ENCODE measurements at regions not wholly inside any gene's neighbourhood (a gene's known extent, or its start where the extent isn't known, plus 50 kb on each side); places are given as distances from the start of the nearest gene placed in this dataset.
"Not testable (repeated sequence)": the region's sequence is repeated elsewhere in the genome, so short reads cannot be mapped to it uniquely, and the experiment has no call there.

- peaks cover 7% of the 10 kb centered on the region for H3K4me1 Mint-ChIP-seq
- H3K9me3 Mint-ChIP-seq: no peaks in the 10 kb centered on the region
- no peak overlapping the region for H3K27ac Mint-ChIP-seq
- peaks cover 9% of the 10 kb centered on the region for H3K27me3 Mint-ChIP-seq
- H3K36me3 Mint-ChIP-seq: no peaks in the 10 kb centered on the region
- ATAC-seq: no peak
- H3K4me3 Mint-ChIP-seq: no peak overlapping the region
Measured at GRCh38 chr5:54404568-54404967, 50.9 kb upstream of the HSPB3 start.

DNA sequence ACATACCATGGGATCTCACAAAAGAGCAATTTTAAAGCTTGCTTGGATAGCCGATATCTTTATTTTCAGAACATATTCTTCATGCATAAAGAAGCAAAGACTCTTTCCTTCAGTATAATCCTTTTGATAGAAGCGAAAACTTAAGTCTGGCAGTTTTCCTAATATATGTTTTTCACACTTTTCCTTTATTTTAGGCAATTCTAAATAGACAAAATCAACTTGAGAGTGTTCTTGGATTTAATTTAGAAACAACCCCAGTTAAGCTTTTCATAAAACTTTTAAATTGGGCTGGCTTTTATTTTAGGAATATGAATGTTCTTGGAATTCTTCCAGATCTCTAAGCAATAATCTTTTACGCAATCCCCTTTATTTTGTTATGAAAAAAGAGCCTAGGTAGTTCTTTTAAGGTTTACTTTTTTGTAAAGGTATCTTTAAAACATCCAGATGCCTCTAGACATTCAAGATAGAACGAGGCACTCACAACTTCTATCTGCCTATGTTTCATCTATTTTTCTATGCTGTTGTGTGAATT, 51.5 kb upstream of the HSPB3 start:
- peaks cover 7% of the 10 kb centered on the region for H3K4me1 Mint-ChIP-seq
- H3K27ac Mint-ChIP-seq: no peak overlapping the region
- no peaks in the 10 kb centered on the region for H3K36me3 Mint-ChIP-seq
- ATAC-seq: no peak
- H3K27me3 Mint-ChIP-seq: peaks cover 13% of the 10 kb centered on the region
- no peak overlapping the region for H3K4me3 Mint-ChIP-seq
- H3K9me3 Mint-ChIP-seq: no peaks in the 10 kb centered on the region

DNA sequence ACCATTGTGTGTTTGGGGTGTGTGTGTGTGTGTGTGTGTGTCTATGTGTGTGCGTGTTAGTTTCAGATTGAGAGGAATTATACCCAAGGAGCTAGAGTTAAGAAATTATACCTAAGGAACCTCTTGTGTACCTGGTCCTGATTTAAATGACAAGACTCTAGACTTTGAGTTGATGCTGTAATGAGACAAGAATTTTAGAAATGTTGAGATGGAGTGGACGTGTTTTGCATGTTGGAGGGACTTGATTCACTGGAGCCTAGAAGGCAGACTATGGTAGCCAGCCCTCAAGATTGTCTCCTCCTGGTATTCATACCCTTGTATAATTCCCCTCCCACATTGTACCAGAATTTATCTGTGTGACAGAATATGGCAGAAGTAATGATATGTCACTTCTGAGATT, 52.4 kb upstream of the HSPB3 start:
- Mint-ChIP-seq H3K27me3 (peaks cover 17% of the 10 kb centered on the region), H3K9me3 (no peaks in the 10 kb centered on the region), H3K36me3 (no peaks in the 10 kb centered on the region), H3K4me1 (peaks cover 7% of the 10 kb centered on the region), H3K27ac (no peak overlapping the region), H3K4me3 (no peak overlapping the region)
- ATAC-seq: no peak

- Mint-ChIP-seq H3K27me3 (peaks cover 17% of the 10 kb centered on the region), H3K4me3 (no peak overlapping the region), H3K9me3 (no peaks in the 10 kb centered on the region), H3K36me3 (no peaks in the 10 kb centered on the region), H3K27ac (no peak overlapping the region), H3K4me1 (peaks cover 7% of the 10 kb centered on the region)
- ATAC-seq: peak; percentile 77
Measured at GRCh38 chr5:54401515-54401914, 54.0 kb upstream of the HSPB3 start.

- Mint-ChIP-seq H3K27me3 (peaks cover 8% of the 10 kb centered on the region), H3K4me3 (no peak overlapping the region), H3K36me3 (no peaks in the 10 kb centered on the region), H3K4me1 (no peaks in the 10 kb centered on the region), H3K27ac (no peak overlapping the region), H3K9me3 (no peaks in the 10 kb centered on the region)
- no peak for ATAC-seq
Measured at GRCh38 chr5:54398191-54398590, 57.3 kb upstream of the HSPB3 start.

GRCh38 chr5:54397420-54397819, 58.1 kb upstream of the HSPB3 start:
- Mint-ChIP-seq H3K27me3 (peaks cover 8% of the 10 kb centered on the region), H3K4me1 (no peaks in the 10 kb centered on the region), H3K9me3 (no peaks in the 10 kb centered on the region), H3K4me3 (no peak overlapping the region), H3K27ac (no peak overlapping the region), H3K36me3 (no peaks in the 10 kb centered on the region)
- ATAC-seq: no peak

DNA sequence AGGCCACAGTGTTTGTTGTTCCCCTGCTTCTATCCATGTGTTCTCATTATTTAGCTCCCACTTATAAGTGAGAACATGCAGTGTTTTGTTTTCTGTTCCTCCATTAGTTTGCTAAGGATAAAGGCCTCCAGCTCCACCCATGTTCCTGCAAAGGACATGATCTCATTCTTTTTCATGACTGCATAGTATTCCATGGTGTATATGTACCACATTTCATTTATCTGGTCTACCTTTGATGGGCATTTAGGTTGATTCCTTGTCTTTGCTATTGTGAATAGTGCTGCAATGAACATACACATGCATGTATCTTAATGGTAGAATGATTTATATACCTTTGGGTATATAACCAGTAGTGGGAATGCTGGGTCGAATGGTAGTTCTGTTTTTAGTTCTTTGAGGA, 62.5 kb upstream of the HSPB3 start:
- H3K27ac Mint-ChIP-seq, H3K4me3 Mint-ChIP-seq, H3K9me3 Mint-ChIP-seq, H3K4me1 Mint-ChIP-seq, ATAC-seq, H3K27me3 Mint-ChIP-seq, H3K36me3 Mint-ChIP-seq: not testable (repeated sequence)

GRCh38 chr5:54390539-54391031, 64.9 kb upstream of the HSPB3 start:
- Mint-ChIP-seq H3K4me3 (no peak overlapping the region), H3K27me3 (peaks cover 15% of the 10 kb centered on the region), H3K4me1 (no peaks in the 10 kb centered on the region), H3K9me3 (no peaks in the 10 kb centered on the region), H3K27ac (no peak overlapping the region), H3K36me3 (no peaks in the 10 kb centered on the region)
- ATAC-seq: no peak

DNA sequence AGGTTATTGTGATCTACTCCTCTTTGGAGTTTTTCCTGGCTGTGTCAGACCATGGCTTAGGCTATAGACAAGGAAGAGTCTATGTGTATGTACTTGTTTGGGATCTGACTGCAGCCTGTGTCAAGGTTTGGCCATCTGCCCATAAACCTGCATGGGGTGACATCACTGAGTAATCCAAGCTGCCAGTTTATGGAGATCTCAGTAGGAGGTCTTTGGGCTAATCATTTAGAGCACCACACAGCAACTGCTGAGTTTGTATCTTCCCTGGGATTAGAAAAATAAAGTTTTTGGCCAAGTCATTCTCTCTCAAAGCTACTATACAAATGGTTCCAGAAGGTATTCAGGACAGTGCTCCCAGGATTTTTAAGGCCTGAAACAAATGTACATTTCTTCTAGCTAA, 65.5 kb upstream of the HSPB3 start:
- no peak for ATAC-seq
- Mint-ChIP-seq H3K27ac (no peak overlapping the region), H3K9me3 (no peaks in the 10 kb centered on the region), H3K36me3 (no peaks in the 10 kb centered on the region), H3K4me3 (no peak overlapping the region), H3K27me3 (peaks cover 15% of the 10 kb centered on the region), H3K4me1 (no peaks in the 10 kb centered on the region)

- not testable (repeated sequence) for H3K27ac Mint-ChIP-seq, H3K4me1 Mint-ChIP-seq, ATAC-seq, H3K9me3 Mint-ChIP-seq, H3K4me3 Mint-ChIP-seq, H3K36me3 Mint-ChIP-seq
- peaks cover 15% of the 10 kb centered on the region for H3K27me3 Mint-ChIP-seq
Measured at GRCh38 chr5:54389399-54389798, 66.1 kb upstream of the HSPB3 start.

DNA sequence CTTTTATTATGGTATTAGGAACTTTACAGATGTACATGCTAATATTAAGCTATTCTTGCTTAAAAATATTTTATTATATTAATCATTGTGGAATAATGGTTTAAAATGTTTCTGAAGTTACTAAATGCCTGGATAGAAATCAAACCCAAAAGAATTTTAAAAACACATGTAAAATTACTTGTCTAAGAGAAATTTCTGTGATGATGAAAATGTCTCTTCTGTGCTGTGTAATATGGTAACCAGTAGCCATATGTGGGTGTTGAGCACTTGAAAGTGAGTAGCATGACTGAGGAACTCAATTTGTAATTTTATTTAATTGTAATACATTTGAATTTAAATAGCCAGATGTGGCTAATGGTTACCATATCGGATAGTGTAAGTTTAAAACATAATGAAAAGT, 66.7 kb upstream of the HSPB3 start:
- Mint-ChIP-seq H3K36me3 (no peaks in the 10 kb centered on the region), H3K4me3 (no peak overlapping the region), H3K9me3 (no peaks in the 10 kb centered on the region), H3K27me3 (peaks cover 15% of the 10 kb centered on the region), H3K27ac (no peak overlapping the region), H3K4me1 (no peaks in the 10 kb centered on the region)
- ATAC-seq: no peak

GRCh38 chr5:54388409-54388808, 67.1 kb upstream of the HSPB3 start:
- Mint-ChIP-seq H3K4me1 (no peaks in the 10 kb centered on the region), H3K9me3 (no peaks in the 10 kb centered on the region), H3K27me3 (peaks cover 15% of the 10 kb centered on the region), H3K36me3 (no peaks in the 10 kb centered on the region), H3K27ac (no peak overlapping the region), H3K4me3 (no peak overlapping the region)
- ATAC-seq: no peak

DNA sequence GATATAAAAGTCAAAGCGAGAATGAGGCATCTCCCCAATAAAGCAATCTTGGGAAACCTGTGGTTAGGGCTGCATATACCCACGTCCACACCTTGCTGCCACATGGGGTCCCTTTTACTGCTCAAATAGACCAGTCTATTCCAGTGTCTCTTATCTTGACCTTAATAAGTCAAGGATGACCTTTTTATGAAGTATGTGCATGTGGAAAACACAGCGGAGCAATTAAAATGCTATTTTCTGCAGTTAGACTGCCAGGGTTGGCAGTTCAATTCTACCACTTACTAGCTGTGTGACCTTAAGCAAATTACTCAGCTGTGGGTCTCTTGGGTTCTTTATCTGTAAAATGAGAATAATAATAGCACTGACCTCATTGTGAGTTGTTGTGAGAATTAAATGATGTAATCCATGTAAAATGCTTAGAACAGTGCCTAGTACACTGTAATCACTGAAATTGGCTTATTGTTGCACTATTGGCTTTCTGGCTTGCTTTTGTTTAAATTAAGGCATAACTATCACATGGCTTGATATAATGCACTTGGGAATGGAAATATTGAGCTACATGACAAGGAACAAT, 67.8 kb upstream of the HSPB3 start:
- no peaks in the 10 kb centered on the region for H3K9me3 Mint-ChIP-seq
- H3K36me3 Mint-ChIP-seq: no peaks in the 10 kb centered on the region
- no peak overlapping the region for H3K4me3 Mint-ChIP-seq
- H3K27ac Mint-ChIP-seq: no peak overlapping the region
- no peaks in the 10 kb centered on the region for H3K4me1 Mint-ChIP-seq
- ATAC-seq: no peak
- peaks cover 15% of the 10 kb centered on the region for H3K27me3 Mint-ChIP-seq

DNA sequence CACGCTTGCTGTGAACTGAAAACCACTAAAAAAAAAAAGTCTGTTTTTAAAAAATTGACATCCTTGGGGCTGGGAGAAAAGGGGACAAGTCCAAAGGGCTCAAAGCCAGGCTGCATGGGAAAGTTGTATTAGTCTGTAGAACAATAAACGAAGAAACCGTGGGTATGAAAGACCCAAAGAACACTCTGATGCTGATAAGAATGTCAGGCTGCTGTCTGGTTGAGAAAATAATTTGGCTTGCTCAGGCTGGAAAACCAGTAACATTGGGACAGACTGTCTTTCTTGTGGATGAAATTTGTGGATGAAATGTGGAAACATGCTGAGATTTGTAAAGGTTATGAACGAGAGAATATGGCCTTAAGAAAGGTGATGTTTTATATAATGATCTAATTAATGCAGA, 68.5 kb upstream of the HSPB3 start:
- Mint-ChIP-seq H3K4me3 (no peak overlapping the region), H3K27ac (no peak overlapping the region), H3K36me3 (no peaks in the 10 kb centered on the region), H3K9me3 (no peaks in the 10 kb centered on the region), H3K27me3 (peaks cover 15% of the 10 kb centered on the region), H3K4me1 (no peaks in the 10 kb centered on the region)
- no peak for ATAC-seq

DNA sequence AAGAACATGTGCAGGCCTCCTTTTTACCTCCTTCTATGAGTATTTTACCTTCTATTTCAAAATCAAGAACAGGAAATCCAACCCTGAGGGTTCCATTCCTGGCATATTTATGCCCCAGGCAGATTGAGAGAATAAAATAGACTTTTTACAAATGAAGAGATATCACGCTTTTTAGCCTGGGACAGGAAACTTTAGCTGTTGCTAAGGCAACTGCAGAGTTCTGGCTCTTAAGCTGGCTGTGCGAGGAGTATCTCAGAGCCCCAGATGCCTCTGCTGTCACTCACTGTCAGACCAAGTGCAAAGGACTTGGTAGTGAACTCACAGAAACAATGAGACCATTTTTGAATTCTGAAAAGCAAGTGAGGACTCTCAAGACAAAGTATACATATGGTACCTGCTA, 69.5 kb upstream of the HSPB3 start:
- Mint-ChIP-seq H3K4me3 (no peak overlapping the region), H3K27me3 (peaks cover 15% of the 10 kb centered on the region), H3K27ac (no peak overlapping the region), H3K4me1 (no peaks in the 10 kb centered on the region), H3K9me3 (no peaks in the 10 kb centered on the region), H3K36me3 (no peaks in the 10 kb centered on the region)
- no peak for ATAC-seq

DNA sequence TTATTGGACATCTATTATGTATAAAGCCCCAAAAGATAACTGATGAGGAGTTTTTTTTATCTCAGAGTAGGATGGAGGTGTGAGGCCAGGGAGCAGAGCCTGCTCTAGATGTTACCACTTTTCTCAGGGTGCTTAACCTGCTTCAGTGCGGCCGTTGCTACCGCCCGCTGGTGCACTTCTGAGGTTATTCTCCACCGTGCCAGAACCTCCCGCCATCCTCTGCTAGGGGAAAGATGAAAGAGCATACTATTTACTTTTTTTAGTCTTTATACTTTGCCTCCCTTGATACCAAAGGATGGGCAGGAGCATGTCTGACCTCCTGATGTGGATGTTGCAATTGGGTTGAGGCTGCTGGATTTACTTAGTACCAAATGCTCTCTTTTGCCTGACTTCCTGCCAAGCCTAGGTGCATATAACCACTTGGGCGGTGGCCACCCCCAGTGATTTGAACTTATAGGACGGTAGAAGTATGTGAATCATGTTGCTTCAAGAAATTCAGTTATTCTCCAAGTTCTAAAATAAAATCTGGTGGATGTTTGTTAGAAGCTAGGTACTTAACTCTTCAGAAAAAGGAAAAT, 71.1 kb upstream of the HSPB3 start:
- H3K4me3 Mint-ChIP-seq: no peak overlapping the region
- no peaks in the 10 kb centered on the region for H3K9me3 Mint-ChIP-seq
- H3K27ac Mint-ChIP-seq: no peak overlapping the region
- H3K4me1 Mint-ChIP-seq: no peaks in the 10 kb centered on the region
- H3K27me3 Mint-ChIP-seq: peaks cover 16% of the 10 kb centered on the region
- no peaks in the 10 kb centered on the region for H3K36me3 Mint-ChIP-seq
- ATAC-seq: no peak

Data from stimulated activated memory B cell treated with anti-CD40 and anti-IgM and Interleukin-4, amounts not matched to agents 10 μg/mL and 1 μg/mL and 100 μg/mL, for 72 hours (primary cell).